ENCODE measurements at regions not wholly inside any gene's neighbourhood (a gene's known extent, or its start where the extent isn't known, plus 50 kb on each side); places are given as distances from the start of the nearest gene placed in this dataset.

GRCh38 chr4:169823685-169824084, 65.9 kb upstream of the HPF1 start (continued):
- TF ChIP-seq ARID4A (CRISPR knock-in tag; IDR thresholded peaks at IDR 0.05; ENCODE audit: borderline replicate concordance) (no peak), ZNF124 (CRISPR knock-in tag; IDR thresholded peaks at IDR 0.05) (no peak), WIZ (CRISPR knock-in tag; IDR thresholded peaks at IDR 0.05) (peak; percentile 98), SIX1 (CRISPR knock-in tag; IDR thresholded peaks at IDR 0.05; ENCODE audit: borderline replicate concordance) (no peak), ZNF543 (CRISPR knock-in tag; IDR thresholded peaks at IDR 0.05) (no peak), STAT6 (CRISPR knock-in tag; IDR thresholded peaks at IDR 0.05; ENCODE audit: borderline replicate concordance) (no peak), SRSF4 (IDR thresholded peaks at IDR 0.05; ENCODE audit: low read depth, low read length, poor library complexity, severe bottlenecking) (no peak), KLF11 (CRISPR knock-in tag; IDR thresholded peaks at IDR 0.05) (0 out of 2 replicates have a peak, but pooled peaks have one; percentile 38), JARID2 (CRISPR knock-in tag; IDR thresholded peaks at IDR 0.05; ENCODE audit: insufficient replicate concordance) (no peak), ZNF790 (CRISPR knock-in tag; IDR thresholded peaks at IDR 0.05; ENCODE audit: borderline replicate concordance) (no peak), RARA (CRISPR knock-in tag; IDR thresholded peaks at IDR 0.05) (peak; percentile 40; the same call in 1 of the 2 replicates), TERF1 (CRISPR knock-in tag; IDR thresholded peaks at IDR 0.05) (no peak), HOXA7 (CRISPR knock-in tag; IDR thresholded peaks at IDR 0.05) (no peak), PHF20 (CRISPR knock-in tag; IDR thresholded peaks at IDR 0.05) (no peak), ZNF441 (CRISPR knock-in tag; IDR thresholded peaks at IDR 0.05; ENCODE audit: borderline replicate concordance) (peak; percentile 22; the same call in 1 of the 2 replicates), GATAD1 (CRISPR knock-in tag; IDR thresholded peaks at IDR 0.05) (no peak), HMGXB3 (CRISPR knock-in tag; IDR thresholded peaks at IDR 0.05; ENCODE audit: borderline replicate concordance) (peak; percentile 80), THAP11 (CRISPR knock-in tag; IDR thresholded peaks at IDR 0.05) (no peak), ZNF225 (CRISPR knock-in tag; IDR thresholded peaks at IDR 0.05) (no peak)

Data from HepG2 (cell line).